HG02884 (cell line): ENCODE measurements at regions not wholly inside any gene's neighbourhood (a gene's known extent, or its start where the extent isn't known, plus 50 kb on each side); places are given as distances from the start of the nearest gene placed in this dataset.
"Not testable (repeated sequence)": the region's sequence is repeated elsewhere in the genome, so short reads cannot be mapped to it uniquely, and the experiment has no call there.

Experiments used
- ATAC-seq: cut with Tn5 transposase; IDR thresholded peaks from one replicate; pipeline ENCODE4 v1.9.1; 2021; ENCODE audit warnings: mild to moderate bottlenecking, moderate library complexity; ENCODE audit not compliant: unreplicated experiment

DNA sequence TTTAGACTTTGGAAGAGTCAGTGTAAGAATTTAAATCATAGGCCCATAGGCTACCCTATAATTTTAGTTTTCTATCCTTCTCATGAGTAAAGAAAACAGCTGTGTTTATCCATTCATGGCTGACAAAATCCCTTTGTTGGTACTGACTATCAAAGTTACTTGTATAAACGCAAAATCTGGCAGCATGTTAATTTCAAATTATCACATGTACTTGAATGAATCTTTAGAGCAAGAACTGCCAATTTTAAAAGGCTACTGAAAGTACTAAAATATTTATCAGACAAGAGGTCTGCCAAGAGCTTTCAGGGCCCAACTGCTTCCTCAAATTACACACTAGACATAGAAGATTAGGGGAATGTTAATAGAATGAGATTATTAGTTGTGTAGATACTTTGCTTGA is 66.6 kb downstream of the MYL12B start:
- ATAC-seq: no peak

DNA sequence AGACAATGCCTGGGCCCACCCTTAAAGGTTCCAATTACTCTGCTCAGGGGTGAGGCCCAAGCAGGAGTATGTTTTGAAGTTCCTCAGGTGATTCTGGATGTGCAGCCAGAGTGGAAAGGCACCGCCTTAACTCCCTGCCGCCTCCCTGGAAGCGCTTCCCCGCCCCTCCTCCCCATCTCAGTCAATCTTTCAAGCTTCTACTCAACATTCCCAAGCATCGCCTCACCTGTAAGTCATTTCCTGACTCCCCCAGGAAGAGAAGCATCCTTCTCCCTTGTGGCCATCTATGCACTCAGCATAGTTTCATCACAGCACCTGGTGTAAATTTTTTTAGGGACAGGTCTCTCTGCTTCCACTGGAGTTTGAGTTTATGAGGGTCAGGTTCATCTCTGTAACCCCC is 67.5 kb downstream of the MYL12B start:
- ATAC-seq: no peak

DNA sequence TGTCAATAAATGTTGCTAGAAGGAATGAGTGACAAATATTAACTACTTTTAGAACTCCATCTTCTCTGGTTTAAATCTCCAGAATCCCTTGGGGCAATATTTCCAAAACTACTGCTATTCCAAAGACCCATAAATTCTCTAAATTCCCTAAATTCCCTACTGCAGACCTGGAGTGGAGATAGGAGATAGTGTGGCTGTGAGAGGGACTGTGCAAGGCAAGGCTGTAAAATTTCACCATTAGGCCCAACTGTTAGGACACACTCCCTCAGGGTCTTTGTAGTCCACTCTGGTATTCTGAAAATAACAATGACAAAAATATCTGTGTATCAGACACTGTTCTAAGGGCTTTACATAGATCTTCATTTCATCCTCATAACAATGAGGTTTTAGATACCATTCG is 67.9 kb downstream of the MYL12B start:
- no peak for ATAC-seq

DNA sequence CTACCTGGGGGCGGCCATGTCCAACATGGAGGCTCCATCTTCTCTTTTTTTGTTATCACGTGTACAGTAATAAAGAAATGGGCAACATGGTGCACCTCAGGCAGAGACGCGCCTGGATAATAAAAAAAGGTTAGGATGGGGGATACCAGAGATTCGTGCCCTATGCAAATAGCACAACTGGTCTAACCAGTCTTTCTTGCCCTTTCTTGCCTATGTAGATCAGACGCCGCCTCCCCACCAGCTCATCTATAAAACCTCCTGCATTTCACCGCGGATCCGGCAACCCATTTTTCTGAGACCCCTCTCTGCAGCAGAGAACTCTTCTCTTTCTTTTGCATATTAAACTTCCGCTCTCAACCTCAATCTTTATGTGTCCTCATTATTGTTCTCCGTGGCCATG is 68.7 kb downstream of the MYL12B start:
- no peak for ATAC-seq

DNA sequence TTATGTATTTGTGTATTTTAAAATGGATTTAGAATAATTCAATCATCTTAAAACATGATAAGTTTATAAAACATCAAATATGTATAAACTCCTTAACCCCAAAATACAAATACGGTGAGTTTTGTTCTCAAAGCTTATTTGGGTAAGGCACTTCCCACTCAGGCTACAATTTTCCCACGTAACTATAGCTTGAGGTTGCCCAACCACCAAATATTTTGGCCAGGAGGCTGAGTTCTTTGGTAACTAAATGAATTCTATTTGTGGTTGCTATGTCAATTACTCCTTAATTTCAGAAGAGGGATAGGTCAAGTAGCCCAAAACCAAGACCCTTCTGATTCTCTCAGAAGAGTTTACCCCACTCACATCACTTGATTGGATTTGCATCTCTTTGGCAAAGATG is 70.4 kb downstream of the MYL12B start:
- ATAC-seq: no peak

DNA sequence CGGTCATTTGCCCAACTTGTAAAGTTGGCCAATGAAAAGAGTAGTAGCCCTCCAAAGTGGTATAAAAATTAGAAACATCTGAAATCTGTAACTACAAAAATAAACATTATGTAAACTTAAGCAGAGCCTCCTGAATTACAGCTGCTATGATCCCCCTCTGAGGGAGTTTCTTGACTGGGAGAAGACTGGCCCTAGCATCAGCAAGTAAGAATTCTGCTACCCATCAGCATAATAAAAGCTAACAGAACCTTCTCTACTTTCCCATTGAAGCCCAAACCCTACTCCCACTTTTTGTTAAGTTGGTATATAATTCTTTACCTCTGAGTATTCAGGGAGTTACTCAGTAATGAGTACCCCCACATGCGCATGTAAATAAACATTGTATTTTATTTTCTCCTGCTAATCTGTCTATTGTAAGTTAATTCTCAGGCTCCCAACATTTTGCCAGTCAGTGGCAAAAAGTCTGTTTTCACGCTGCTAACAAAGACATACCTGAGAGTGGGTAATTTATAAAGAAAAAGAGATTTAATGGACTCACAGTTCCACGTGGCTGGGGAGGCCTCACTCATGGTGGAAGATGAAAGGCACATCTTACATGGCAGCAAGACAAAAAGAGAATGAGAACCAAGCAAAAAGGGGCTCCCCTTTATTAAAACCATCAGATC is 71.3 kb downstream of the MYL12B start:
- no peak for ATAC-seq

DNA sequence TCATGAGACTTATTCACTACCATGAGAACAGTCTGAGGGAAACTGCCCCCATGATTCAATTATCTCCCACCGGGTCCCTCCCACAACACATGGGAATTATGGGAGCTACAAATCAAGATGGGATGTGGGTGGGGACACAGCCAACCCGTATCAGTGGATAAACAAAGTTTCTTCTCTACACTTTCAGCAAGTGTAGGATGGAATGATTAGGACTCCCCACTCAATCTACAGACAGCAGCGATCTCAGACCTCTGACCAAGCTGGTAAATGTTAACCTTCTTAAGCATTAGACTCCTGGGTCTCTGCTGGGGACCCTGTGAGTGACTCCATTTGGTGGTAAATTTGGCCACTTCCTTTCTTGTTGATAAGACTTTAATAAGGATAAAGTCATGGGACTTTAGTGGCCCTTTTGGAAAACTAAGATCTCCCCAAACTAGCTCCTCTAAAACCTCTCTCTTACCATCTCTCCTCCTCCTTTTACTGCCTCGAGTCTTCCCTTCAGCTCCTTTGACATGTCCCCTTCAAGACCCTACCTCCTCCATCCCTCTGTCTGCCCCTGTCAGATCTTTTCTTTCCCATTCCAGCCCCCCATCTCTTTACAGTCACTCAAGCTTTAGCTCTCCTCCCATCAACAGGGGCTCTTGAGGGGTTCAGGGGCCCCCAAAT is 71.9 kb downstream of the MYL12B start:
- ATAC-seq: no peak

DNA sequence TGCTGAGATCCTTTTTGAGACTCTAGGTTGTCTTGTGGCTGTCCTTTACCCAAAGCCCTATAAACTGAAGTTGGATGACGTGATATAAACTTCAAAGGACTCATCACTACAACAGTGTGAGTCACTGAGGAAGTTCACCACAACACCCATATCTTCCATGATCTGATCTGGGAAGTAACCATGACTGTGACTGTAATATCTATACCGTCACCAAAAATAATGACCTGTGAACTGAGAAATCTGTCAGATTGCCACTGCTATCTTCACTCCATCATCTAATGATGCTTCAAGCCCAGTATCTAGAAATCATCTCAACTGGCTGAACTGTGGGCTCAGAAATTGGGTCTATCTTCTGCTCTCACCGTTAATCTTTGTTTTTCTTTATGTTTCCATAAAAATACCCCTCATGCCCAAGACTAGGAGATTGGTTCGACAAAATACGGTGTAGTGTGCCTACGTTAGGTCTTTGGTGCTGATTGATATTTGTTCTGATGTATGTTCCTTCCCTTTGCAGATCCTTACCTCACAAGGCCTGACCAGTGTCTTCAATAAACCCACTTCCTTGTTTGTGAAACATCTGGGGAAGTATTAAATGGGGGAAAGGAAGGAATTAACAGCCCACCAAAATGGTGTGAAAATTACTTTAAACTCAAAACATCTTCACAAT is 78.2 kb downstream of the MYL12B start:
- no peak for ATAC-seq

DNA sequence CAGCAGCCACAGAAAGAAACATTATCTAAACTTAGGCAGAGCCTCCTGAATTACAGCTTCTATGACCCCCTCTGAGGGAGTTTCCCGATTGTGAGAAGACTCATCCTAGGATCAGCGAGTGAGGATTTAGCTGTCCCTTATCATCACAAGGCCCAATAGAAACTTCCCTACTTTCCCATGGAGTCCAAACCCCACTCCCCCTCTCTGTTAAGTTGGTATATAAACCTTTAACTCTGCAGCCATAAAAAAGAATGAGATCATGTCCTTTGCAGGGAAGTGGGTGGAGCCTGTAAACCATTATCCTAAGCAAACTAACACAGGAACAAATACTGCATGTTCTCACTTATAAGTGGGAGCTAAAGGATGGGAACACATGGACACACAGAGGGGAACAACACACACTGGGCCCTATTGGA is 78.8 kb downstream of the MYL12B start:
- no peak for ATAC-seq

DNA sequence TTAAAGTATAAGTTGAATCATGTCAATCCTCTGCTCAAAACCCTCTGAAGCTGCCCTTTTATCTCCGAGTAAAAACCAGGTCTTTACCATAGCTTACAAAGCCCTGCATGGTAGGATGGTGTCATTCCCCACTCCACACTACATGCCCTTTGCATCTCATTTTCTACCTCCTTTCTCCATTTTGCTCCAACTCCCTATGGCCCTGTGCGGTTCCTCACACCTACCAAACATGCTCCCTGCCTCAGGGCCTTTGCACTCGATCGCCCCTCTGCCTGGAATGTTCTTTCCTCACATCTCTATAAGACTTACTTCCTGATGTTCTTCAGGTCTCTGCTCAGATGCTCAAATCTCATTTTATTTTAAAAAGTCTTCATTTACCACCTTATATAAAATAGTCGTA is 80.7 kb downstream of the MYL12B start:
- no peak for ATAC-seq

DNA sequence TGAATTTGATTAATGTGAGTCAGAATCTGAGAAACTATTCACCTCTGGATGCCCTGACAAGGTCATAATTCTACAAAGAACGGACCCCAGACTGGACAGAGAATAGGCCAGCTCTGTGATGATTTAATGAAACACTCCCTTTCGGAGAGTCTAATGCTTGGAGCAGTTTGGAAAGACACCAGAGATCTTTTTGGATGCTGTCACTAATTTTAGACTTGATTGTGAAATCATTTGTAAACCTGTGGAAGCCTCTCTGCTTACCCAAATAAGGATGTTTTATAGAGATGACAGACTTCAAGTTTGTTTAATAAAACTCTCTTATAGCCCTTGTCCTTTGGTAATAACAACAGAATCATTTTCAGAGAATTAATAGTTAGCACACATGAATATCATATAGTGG is 83.5 kb downstream of the MYL12B start:
- ATAC-seq: no peak

DNA sequence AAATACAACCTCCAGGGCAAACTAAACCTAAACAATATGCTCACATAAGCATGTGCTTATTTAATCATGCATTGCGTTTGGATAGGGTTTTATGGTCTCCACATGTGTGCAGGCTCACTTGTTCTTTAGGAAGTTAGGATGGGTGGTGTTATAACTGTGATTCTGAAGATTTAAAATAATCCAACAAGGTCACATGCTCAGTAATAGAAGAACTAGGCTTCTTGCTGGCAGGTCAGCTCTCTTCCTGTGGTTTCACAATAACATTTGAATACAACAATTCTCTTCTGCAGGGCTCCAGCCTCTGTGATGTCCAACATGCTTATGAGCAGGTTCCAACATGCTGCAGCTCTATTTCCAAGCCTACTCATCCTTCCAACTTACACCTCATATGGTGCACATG is 84.0 kb downstream of the MYL12B start:
- no peak for ATAC-seq

DNA sequence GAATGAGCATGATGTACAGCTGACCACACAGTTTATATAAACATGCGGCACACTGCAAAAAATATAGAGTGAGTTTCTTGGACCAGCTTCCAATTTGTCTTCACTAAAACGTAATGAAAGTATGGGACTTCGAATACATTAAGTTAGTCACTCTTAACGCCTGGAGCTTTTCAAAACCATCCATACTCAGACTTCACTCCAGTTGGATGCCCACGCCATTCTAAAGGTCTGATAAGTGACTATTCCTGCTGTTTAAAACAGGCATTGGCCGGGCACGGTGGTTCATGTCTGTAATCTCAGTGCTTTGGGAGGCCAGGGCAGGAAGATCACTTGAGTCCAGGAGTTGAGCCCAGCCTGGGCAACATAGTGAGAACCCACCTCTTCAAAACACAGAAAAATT is 84.6 kb downstream of the MYL12B start:
- ATAC-seq: no peak

DNA sequence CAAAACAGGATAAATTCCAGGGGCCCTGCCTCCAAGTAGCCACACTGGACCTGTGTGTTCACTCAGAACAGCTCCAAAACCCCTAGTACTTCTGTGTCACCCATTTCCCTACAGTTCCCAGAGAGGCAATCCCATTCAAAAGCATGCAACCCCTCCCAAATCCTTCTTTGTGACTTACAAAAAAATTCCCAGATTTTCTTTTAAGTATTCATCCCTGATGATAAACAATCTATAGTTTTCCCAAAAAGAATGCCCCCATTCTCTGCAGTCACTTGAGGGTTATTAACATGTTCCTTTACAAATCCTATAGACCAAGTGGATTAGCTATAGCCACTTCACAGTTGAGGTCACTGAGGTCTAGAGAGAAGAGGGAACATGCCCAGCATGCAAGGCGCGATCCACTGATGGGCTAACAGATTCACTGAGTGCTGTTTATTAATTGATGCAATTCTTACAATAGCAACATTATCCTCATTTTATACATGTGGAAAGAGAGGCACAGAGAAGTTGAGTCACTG is 85.4 kb downstream of the MYL12B start:
- no peak for ATAC-seq

DNA sequence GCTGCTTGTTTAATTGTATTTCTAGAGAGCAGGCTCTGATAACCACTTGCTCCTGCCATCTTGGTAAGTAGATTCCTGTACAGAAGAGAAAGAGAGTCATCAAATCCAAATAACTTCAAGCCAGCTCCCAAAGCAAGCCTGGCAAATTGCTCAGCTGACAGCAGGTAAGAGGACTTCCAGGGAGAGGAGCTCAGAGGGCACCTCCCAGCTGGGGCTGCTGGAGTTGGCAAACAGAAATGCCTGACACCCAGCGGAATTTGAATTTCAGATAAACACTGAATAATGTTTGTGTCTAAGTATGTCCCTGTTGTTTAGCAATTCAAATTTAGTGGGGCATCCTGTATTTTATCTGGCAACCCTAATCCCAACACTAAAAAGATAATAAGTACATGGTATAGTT is 86.2 kb downstream of the MYL12B start:
- no peak for ATAC-seq

DNA sequence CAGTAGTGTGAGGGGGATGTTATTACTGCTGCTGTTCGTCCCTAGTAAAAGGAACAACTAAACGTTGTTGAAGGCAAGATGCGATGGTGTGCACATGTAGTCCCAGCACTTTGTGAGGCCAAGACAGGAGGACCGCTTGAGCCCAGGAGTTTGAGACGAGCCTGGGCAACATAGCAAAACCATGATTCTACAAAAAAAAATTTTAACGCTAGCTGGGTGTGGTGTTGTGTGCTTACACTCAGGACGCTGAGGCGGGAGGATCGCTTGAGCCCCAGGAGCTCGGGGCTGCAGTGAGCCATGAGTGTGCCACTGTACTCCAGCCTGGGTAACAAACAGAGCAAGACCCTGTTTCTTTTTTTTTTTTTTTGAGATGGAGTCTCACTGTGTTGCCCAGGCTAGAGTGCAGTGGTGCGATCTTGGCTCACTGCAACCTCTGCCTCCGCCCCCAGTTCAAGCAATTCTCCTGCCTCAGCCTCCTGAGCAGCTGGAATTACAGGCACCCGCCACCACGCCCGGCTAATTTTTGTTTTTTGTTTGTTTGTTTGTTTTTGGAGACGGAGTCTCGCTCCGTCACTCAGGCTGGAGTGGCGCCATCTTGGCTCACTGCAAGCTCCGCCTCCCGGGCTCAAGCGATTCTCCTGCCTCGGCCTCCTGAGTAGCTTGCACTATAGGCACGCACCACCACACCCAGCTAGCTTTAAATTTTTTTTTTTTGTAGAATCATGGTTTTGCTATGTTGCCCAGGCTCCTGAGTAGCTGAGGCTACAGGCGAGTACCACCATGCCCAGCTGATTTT is 87.3 kb downstream of the MYL12B start:
- ATAC-seq: not testable (repeated sequence)

DNA sequence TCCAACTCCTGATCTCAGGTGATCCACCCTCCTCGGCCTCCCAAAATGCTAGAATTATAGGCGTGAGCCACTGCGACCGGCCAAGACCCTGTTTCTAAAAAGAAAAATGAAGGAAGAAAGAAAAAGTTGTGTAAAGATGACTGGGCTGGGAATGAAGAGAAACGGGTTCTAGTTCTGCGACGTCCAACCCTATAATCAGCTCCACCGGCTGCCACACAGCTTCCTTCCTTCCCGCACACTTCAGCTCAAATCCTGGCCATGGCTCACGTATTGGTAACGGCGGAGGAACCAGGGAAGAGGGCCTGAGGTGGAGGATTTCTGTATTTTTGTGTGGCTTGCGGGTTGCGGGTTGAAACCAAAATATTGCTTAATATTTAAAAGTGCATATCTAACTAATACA is 88.1 kb downstream of the MYL12B start:
- ATAC-seq: no peak

DNA sequence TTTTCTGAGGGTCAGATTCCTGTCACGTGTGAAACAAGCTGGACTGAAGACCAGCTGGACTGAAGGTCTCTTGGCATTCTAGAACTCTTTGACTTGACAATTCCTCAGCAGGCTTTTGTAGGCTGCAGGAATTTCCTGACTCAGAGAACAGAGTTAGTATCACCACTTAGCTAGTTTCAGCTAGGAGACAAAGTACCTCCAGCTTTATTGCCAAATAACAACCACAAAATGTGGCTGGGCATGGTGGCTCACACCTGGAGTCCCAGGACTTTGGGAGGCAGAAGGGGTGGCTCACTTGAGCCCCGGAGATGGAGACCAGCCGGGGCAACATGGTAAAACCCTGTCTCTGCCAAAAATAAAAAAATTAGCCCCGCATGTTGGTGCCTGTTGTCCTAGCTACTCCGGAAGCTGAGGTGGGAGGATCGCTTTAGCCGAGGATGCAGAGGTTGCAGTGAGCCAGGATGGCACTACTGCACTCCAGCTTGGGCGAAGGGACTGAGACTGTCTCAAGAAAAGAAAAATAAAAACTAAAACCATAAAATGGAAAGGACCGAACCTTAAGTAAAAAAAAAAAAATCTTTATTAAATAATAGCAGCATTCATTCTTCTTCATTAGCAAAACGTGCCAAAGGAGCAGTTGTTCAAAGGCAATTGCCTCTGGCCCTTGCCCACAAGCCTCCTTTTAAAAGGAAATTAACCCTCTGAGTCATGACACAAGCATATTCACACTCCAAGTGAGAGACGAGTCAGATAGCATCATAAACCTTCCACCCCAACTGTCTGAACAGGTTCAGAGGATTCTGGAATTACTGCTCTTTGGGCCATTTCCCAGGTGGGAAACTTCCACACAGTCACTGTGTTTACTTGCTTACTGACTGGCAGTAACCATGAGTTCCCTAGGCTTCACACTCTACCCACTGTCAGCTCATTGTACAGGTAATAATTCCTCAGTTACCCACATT is 88.9 kb downstream of the MYL12B start:
- no peak for ATAC-seq

DNA sequence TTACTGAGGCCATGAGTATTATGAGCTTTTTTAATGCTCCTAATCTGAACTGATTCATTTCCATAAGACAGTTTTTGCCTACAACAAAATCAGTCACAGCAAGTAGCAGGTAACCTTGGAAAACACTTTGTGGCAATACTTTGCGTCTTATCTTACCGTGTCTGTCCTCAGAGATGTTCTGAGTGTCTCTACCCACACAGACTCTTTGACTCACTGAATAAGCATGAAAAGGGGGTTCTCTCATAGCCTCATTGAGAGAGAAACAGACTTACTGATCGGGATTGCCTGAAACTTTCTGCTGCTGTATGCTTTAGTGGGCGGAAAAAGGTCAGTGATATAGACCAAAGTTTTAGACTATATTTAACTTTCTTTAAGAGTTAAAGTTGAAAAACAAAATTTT is 92.6 kb downstream of the MYL12B start:
- ATAC-seq: no peak

DNA sequence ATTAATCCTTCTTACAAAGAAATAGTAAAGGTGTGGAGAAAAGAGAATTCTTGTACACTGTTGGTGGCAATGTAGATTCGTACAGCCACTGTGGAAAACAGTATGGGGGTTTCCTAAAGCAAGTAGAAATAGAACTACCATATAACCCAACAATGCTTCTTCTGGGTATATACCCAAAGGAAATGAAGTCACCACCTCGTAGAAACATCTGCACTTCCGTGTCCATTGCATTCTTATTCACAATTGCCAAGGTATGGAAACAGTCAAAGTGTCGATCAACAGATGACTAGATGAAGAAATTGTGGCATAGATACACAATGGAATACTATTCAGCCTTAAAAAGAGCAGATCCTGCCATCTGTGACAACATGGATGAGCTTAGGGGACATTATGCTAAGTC is 93.4 kb upstream of the TGIF1 start:
- ATAC-seq: no peak
